ENCODE measurements at regions not wholly inside any gene's neighbourhood (a gene's known extent, or its start where the extent isn't known, plus 50 kb on each side); places are given as distances from the start of the nearest gene placed in this dataset.

GRCh38 chr16:65790768-65791167 is 575.7 kb upstream of the CDH5 start:
- H3K27me3 ChIP-seq (ENCODE audit: insufficient read depth, low read length): peaks cover 5% of the 10 kb centered on the region
- H3K27ac Mint-ChIP-seq (ENCODE audit: unreplicated experiment): no peak overlapping the region
- DNase-seq (ENCODE audit: low read depth): no peak
- no peak overlapping the region for H3K4me3 Mint-ChIP-seq (ENCODE audit: unreplicated experiment)
- peaks cover 27% of the 10 kb centered on the region for H3K27me3 Mint-ChIP-seq (ENCODE audit: low read depth, unreplicated experiment)
- H3K4me1 Mint-ChIP-seq (ENCODE audit: low read depth, unreplicated experiment): no peaks in the 10 kb centered on the region
- H3K27ac ChIP-seq (ENCODE audit: low read depth, low read length): no peak overlapping the region
- no peak overlapping the region for H3K4me2 ChIP-seq (ENCODE audit: low read length)
- H2AFZ ChIP-seq (ENCODE audit: low read depth, low read length): no peak overlapping the region
- FAIRE-seq: no peak
- no peaks in the 10 kb centered on the region for H3K79me2 ChIP-seq (ENCODE audit: insufficient read depth, low read length)
- peaks cover 2% of the 10 kb centered on the region for H3K9me3 Mint-ChIP-seq (ENCODE audit: unreplicated experiment)
- no peaks in the 10 kb centered on the region for H3K36me3 Mint-ChIP-seq (ENCODE audit: low read depth, unreplicated experiment)
- H3K36me3 ChIP-seq (ENCODE audit: insufficient read depth, low read length): no peaks in the 10 kb centered on the region
- H4K20me1 ChIP-seq (ENCODE audit: insufficient read depth, low read length): no peaks in the 10 kb centered on the region
- no peaks in the 10 kb centered on the region for H3K4me1 ChIP-seq (ENCODE audit: insufficient read depth, low read length)
- TF ChIP-seq CTCF (IDR thresholded peaks at IDR 0.05; ENCODE audit: insufficient read depth, low read depth, low read length): no peak
- no peak for TF ChIP-seq EZH2 (IDR thresholded peaks at IDR 0.05; ENCODE audit: insufficient read depth, low read length)
- H3K9ac ChIP-seq (ENCODE audit: low read length): no peak overlapping the region
- H3K9me3 ChIP-seq (ENCODE audit: insufficient read depth, low read depth, low read length): no peaks in the 10 kb centered on the region
- no peak overlapping the region for H3K4me3 ChIP-seq (ENCODE audit: insufficient read depth, low read depth, low read length)

DNA sequence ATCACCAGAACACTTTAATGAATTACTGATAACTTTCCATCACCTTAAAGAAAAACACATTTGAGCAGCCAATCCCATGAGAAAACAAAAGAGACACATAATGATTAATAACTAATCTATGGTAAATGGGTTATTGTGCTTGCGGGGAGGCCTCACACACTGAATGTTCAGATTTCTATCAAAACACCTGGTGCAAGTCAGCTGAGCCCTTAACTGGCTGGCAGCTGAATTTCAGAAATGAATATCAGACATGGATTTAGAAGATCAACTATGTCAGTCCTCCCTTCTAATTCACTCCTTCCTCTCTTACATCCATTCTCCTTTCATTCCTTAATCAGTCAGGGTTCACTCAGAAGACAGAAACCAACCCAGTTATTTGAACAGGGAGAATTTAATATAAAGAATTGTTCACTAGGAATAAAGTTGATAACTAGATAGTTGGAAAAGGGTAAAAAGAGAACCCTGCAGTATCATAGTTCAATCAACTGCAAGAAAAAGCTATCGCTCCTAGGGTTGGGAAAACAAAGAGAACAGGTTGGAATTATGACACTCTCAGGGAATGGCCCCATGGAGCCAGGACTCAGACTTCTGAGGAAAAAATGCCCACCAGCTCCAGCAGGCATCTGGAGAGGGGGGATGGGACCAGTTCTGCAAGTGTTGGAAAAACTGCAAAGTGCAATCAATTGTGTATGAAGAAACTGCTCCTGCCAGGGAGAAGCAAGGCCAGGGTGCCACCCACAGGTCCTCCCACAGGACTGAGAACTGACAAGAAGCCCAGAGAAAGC is 577.1 kb upstream of the CDH5 start:
- Histone ChIP-seq H3K27me3 (ENCODE audit: insufficient read depth, low read length) (no peaks in the 10 kb centered on the region), H3K9me3 (ENCODE audit: insufficient read depth, low read depth, low read length) (no peaks in the 10 kb centered on the region), H3K4me2 (ENCODE audit: low read length) (no peak overlapping the region), H2AFZ (ENCODE audit: low read depth, low read length) (no peak overlapping the region), H4K20me1 (ENCODE audit: insufficient read depth, low read length) (no peaks in the 10 kb centered on the region), H3K36me3 (ENCODE audit: insufficient read depth, low read length) (no peaks in the 10 kb centered on the region), H3K79me2 (ENCODE audit: insufficient read depth, low read length) (no peaks in the 10 kb centered on the region), H3K4me3 (ENCODE audit: insufficient read depth, low read depth, low read length) (no peak overlapping the region), H3K9ac (ENCODE audit: low read length) (no peak overlapping the region), H3K27ac (ENCODE audit: low read depth, low read length) (no peak overlapping the region), H3K4me1 (ENCODE audit: insufficient read depth, low read length) (no peaks in the 10 kb centered on the region)
- Mint-ChIP-seq H3K4me3 (ENCODE audit: unreplicated experiment) (no peak overlapping the region), H3K9me3 (ENCODE audit: unreplicated experiment) (peaks cover 4% of the 10 kb centered on the region), H3K36me3 (ENCODE audit: low read depth, unreplicated experiment) (no peaks in the 10 kb centered on the region), H3K27me3 (ENCODE audit: low read depth, unreplicated experiment) (peaks cover 31% of the 10 kb centered on the region), H3K27ac (ENCODE audit: unreplicated experiment) (no peak overlapping the region), H3K4me1 (ENCODE audit: low read depth, unreplicated experiment) (no peaks in the 10 kb centered on the region)
- FAIRE-seq (no peak), DNase-seq (ENCODE audit: low read depth) (no peak)
- no peak for TF ChIP-seq EZH2 (IDR thresholded peaks at IDR 0.05; ENCODE audit: insufficient read depth, low read length)
- no peak for TF ChIP-seq CTCF (IDR thresholded peaks at IDR 0.05; ENCODE audit: insufficient read depth, low read depth, low read length)

DNA sequence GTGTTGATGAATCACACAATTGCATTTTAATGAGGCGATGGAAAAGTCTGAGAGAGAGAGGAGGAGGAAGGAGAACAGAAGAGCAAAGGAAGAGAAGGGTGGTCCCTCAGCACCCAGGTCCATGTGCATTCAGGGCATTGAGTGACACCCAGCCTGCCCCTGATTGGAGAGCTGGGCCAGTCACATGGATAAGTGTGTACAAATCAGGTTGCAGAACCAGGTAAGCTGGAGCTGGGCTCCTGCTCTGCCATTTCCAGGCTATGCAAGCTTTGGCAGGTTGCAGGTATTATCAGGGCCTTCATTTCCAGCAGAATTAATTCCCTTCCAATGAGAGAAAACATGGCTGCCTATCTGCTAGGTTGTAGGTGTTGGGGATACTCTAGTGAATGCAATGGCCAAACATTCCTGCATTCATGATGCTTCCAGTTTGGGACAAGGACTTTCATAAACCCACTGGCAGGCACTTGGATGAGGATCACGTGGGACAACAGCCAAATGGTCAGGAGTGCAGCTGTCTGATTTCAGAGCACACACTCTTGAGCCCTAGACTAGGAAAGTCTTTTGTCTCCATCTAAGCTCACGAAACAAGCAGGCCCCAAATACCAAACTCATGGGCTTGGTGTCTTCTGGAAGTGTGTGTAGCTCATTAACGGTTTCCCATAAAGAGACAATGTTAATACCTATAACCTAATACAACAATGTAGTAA is 577.9 kb upstream of the CDH5 start:
- Mint-ChIP-seq H3K4me1 (ENCODE audit: low read depth, unreplicated experiment) (no peaks in the 10 kb centered on the region), H3K27me3 (ENCODE audit: low read depth, unreplicated experiment) (peaks cover 37% of the 10 kb centered on the region), H3K4me3 (ENCODE audit: unreplicated experiment) (no peak overlapping the region), H3K27ac (ENCODE audit: unreplicated experiment) (no peak overlapping the region), H3K9me3 (ENCODE audit: unreplicated experiment) (peaks cover 4% of the 10 kb centered on the region), H3K36me3 (ENCODE audit: low read depth, unreplicated experiment) (no peaks in the 10 kb centered on the region)
- H3K27me3 ChIP-seq (ENCODE audit: insufficient read depth, low read length): no peaks in the 10 kb centered on the region
- TF ChIP-seq CTCF (IDR thresholded peaks at IDR 0.05; ENCODE audit: insufficient read depth, low read depth, low read length) (no peak), EZH2 (IDR thresholded peaks at IDR 0.05; ENCODE audit: insufficient read depth, low read length) (no peak)
- H3K36me3 ChIP-seq (ENCODE audit: insufficient read depth, low read length): no peaks in the 10 kb centered on the region
- H3K79me2 ChIP-seq (ENCODE audit: insufficient read depth, low read length): no peaks in the 10 kb centered on the region
- no peak overlapping the region for H2AFZ ChIP-seq (ENCODE audit: low read depth, low read length)
- H3K4me2 ChIP-seq (ENCODE audit: low read length): no peak overlapping the region
- FAIRE-seq: no peak
- no peak overlapping the region for H3K27ac ChIP-seq (ENCODE audit: low read depth, low read length)
- H3K4me3 ChIP-seq (ENCODE audit: insufficient read depth, low read depth, low read length): no peak overlapping the region
- H4K20me1 ChIP-seq (ENCODE audit: insufficient read depth, low read length): no peaks in the 10 kb centered on the region
- H3K9me3 ChIP-seq (ENCODE audit: insufficient read depth, low read depth, low read length): no peaks in the 10 kb centered on the region
- peaks cover 3% of the 10 kb centered on the region for H3K4me1 ChIP-seq (ENCODE audit: insufficient read depth, low read length)
- DNase-seq (ENCODE audit: low read depth): no peak
- no peak overlapping the region for H3K9ac ChIP-seq (ENCODE audit: low read length)
